GM12878 (cell line): ENCODE measurements at regions not wholly inside any gene's neighbourhood (a gene's known extent, or its start where the extent isn't known, plus 50 kb on each side); places are given as distances from the start of the nearest gene placed in this dataset.

Source experiments
- CREM ChIP-seq: IDR thresholded peaks from 2 replicates; pipeline ENCODE4 v1.6.1; 2014; ENCODE audit warnings: antibody characterized with exemption, low read depth
- MAX ChIP-seq: IDR thresholded peaks from 2 replicates; pipeline ENCODE4 v1.6.1; 2012; ENCODE audit warnings: low read depth, low read length, improper control_type of control experiment
- MLLT1 ChIP-seq: fragments of 450-650 bp; IDR thresholded peaks from 2 replicates; pipeline ENCODE4 v1.6.1; 2016; ENCODE audit warnings: mild to moderate bottlenecking
- MYC ChIP-seq: IDR thresholded peaks from 2 replicates; pipeline ENCODE4 v1.6.1; 2011; ENCODE audit warnings: mild to moderate bottlenecking, low read length, moderate library complexity, inconsistent platforms; ENCODE audit not compliant: insufficient read depth, insufficient replicate concordance, insufficient read length, severe bottlenecking
- NR2C1 ChIP-seq: fragments of 450-650 bp; IDR thresholded peaks from 2 replicates; pipeline ENCODE4 v1.6.1; 2017; ENCODE audit warnings: antibody characterized with exemption, mild to moderate bottlenecking, moderate library complexity
- POLR2AphosphoS5 ChIP-seq: IDR thresholded peaks from 2 replicates; pipeline ENCODE4 v1.6.1; 2011; ENCODE audit warnings: mild to moderate bottlenecking, low read length, inconsistent platforms
- RAD21 ChIP-seq: IDR thresholded peaks from 2 replicates; pipeline ENCODE4 v1.6.1; 2011; ENCODE audit warnings: mild to moderate bottlenecking, low read depth, low read length, moderate library complexity; ENCODE audit not compliant: insufficient read depth
- SP1 ChIP-seq: IDR thresholded peaks from one replicate; pipeline ENCODE4 v1.6.1; 2011; ENCODE audit warnings: low read depth, low read length
- SREBF1 ChIP-seq: IDR thresholded peaks from 2 replicates; pipeline ENCODE4 v1.6.1; 2012; ENCODE audit warnings: mild to moderate bottlenecking, low read length
- TAF1 ChIP-seq: IDR thresholded peaks from 2 replicates; pipeline ENCODE4 v1.6.1; 2011; ENCODE audit warnings: mild to moderate bottlenecking, low read depth, low read length, borderline replicate concordance
- ZBTB33 ChIP-seq: fragments of 450-650 bp; IDR thresholded peaks from 2 replicates; pipeline ENCODE4 v1.6.1; 2017; ENCODE audit warnings: mild to moderate bottlenecking
- TF ChIP-seq, protein P1 (sequence below): fragments of 450-650 bp; IDR thresholded peaks from 2 replicates; pipeline ENCODE4 v1.6.1; 2017; ENCODE audit warnings: mild to moderate bottlenecking, low read depth, inconsistent platforms; ENCODE audit not compliant: poor library complexity, severe bottlenecking

- TF ChIP-seq ZBTB33 (no peak), CREM (no peak), MYC (no peak), NR2C1 (no peak), RAD21 (no peak), TAF1 (no peak), POLR2AphosphoS5 (no peak), MAX (no peak), SREBF1 (no peak), MLLT1 (no peak), SP1 (no peak)
- TF ChIP-seq, protein P1, sequence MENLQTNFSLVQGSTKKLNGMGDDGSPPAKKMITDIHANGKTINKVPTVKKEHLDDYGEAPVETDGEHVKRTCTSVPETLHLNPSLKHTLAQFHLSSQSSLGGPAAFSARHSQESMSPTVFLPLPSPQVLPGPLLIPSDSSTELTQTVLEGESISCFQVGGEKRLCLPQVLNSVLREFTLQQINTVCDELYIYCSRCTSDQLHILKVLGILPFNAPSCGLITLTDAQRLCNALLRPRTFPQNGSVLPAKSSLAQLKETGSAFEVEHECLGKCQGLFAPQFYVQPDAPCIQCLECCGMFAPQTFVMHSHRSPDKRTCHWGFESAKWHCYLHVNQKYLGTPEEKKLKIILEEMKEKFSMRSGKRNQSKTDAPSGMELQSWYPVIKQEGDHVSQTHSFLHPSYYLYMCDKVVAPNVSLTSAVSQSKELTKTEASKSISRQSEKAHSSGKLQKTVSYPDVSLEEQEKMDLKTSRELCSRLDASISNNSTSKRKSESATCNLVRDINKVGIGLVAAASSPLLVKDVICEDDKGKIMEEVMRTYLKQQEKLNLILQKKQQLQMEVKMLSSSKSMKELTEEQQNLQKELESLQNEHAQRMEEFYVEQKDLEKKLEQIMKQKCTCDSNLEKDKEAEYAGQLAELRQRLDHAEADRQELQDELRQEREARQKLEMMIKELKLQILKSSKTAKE, result no peak
These were observed 194.0 kb upstream of the LRRN1 start for GRCh38 chr3:3605226-3605625.
